ENCODE measurements at regions not wholly inside any gene's neighbourhood (a gene's known extent, or its start where the extent isn't known, plus 50 kb on each side); places are given as distances from the start of the nearest gene placed in this dataset.

GRCh38 chr7:85634951-85635350 is 448.1 kb upstream of the SEMA3D start:
- Histone ChIP-seq H3K27me3 (ENCODE audit: insufficient read depth, low read length) (no peaks in the 10 kb centered on the region), H3K27ac (ENCODE audit: low read depth, low read length) (no peak overlapping the region), H3K4me1 (ENCODE audit: control insufficient read depth in 1 of 2, insufficient read depth in 2 of 2, low read length in 2 of 2) (no peaks in the 10 kb centered on the region), H3K9me3 (ENCODE audit: control insufficient read depth in 1 of 2, insufficient read depth in 1 of 2, low read depth in 1 of 2, low read length in 2 of 2) (no peaks in the 10 kb centered on the region), H3K4me3 (replicated peaks in 1 of 2; ENCODE audit: low read depth in 1 of 2, low read length in 2 of 2) (no peak overlapping the region), H3K4me2 (ENCODE audit: low read length) (no peak overlapping the region), H3K9me2 (ENCODE audit: insufficient read depth) (no peaks in the 10 kb centered on the region), H2AFZ (ENCODE audit: low read depth, low read length, poor library complexity, severe bottlenecking) (no peak overlapping the region), H3K79me2 (ENCODE audit: insufficient read depth, low read length) (no peaks in the 10 kb centered on the region), H3K9ac (ENCODE audit: low read length) (no peak overlapping the region), H3K36me3 (ENCODE audit: control insufficient read depth in 1 of 2, insufficient read depth in 2 of 2, low read length in 2 of 2) (no peaks in the 10 kb centered on the region), H4K20me1 (ENCODE audit: insufficient read depth) (no peaks in the 10 kb centered on the region; the same call in 1 of the 2 replicates)
- RAD21 ChIA-PET (ENCODE audit: low non-redundant PET in 1 of 2, low total read pairs in 2 of 2, uncharacterized antibody in 2 of 2, unreplicated experiment in 2 of 2), result no interaction called here
- intact Hi-C loops (cut with micrococcal nuclease), result no loop called here
- no TSS peak for BruUV-seq (replicated peaks)
- ATAC-seq (no peak), DNase-seq (ENCODE audit: low read depth, low spot score) (no peak)
- TF ChIP-seq SIN3A (IDR thresholded peaks at IDR 0.05; ENCODE audit: low read depth), result no peak
- no peak for TF ChIP-seq SP1 (IDR thresholded peaks at IDR 0.05; ENCODE audit: low read depth)
- TF ChIP-seq ATF3 (IDR thresholded peaks at IDR 0.05), result no peak
- no peak for TF ChIP-seq MAX (IDR thresholded peaks at IDR 0.05)
- no peak for TF ChIP-seq CEBPB (IDR thresholded peaks at IDR 0.05; ENCODE audit: low read depth)
- no peak for TF ChIP-seq ZBTB33 (IDR thresholded peaks at IDR 0.05; ENCODE audit: extremely low read depth, insufficient replicate concordance, low read length)
- no peak for TF ChIP-seq CTCF (IDR thresholded peaks at IDR 0.05 in 2 of 3, conservative IDR thresholded peaks at IDR 0.05 in 1 of 3; ENCODE audit: borderline replicate concordance in 1 of 3, insufficient read depth in 1 of 3, low read depth in 2 of 3, low read length in 2 of 3)
- TF ChIP-seq SRF (IDR thresholded peaks at IDR 0.05; ENCODE audit: low read depth), result no peak
- no peak for TF ChIP-seq JUND (IDR thresholded peaks at IDR 0.05)
- TF ChIP-seq ZNF274 (IDR thresholded peaks at IDR 0.05; ENCODE audit: low read depth, low read length), result no peak
- no peak for TF ChIP-seq YY1 (IDR thresholded peaks at IDR 0.05; ENCODE audit: extremely low read depth, insufficient replicate concordance, low read depth, low read length)
- no peak for TF ChIP-seq EGR1 (IDR thresholded peaks at IDR 0.05; ENCODE audit: low read depth)
- POLR2A ChIA-PET, result no interaction called here
- CTCF ChIA-PET, result no interaction called here
